ENCODE measurements at regions not wholly inside any gene's neighbourhood (a gene's known extent, or its start where the extent isn't known, plus 50 kb on each side); places are given as distances from the start of the nearest gene placed in this dataset.

DNA sequence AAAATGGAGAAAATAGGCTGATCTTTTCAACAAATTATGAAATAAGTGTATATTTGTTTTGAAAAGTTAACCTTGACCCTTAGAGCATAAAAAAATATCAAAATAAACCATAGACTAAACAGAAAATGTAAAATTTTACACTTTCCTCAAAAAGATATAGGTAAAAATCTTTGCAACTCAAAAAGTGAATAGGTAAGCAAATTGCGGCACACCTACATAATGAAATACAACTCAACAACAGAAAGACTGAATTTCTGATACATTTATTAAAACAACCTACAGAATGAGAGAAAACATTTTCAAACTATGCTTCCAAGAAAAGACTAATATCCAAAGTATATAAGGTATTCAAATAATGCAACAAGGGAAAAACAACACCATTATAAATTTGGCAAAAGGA, 425.7 kb upstream of the KHDRBS2 start:
- DNase-seq = no peak
- Histone ChIP-seq H3K36me3 (no peaks in the 10 kb centered on the region), H3K4me3 (no peak overlapping the region), H3K27ac (replicated peaks) (no peak overlapping the region), H3K4me1 (no peaks in the 10 kb centered on the region), H3K27me3 (ENCODE audit: low read depth) (no peaks in the 10 kb centered on the region), H3K9me3 (replicated peaks) (peaks cover 22% of the 10 kb centered on the region)
- intact Hi-C loops (cut with micrococcal nuclease) = no loop called here
- TF ChIP-seq, protein P1, sequence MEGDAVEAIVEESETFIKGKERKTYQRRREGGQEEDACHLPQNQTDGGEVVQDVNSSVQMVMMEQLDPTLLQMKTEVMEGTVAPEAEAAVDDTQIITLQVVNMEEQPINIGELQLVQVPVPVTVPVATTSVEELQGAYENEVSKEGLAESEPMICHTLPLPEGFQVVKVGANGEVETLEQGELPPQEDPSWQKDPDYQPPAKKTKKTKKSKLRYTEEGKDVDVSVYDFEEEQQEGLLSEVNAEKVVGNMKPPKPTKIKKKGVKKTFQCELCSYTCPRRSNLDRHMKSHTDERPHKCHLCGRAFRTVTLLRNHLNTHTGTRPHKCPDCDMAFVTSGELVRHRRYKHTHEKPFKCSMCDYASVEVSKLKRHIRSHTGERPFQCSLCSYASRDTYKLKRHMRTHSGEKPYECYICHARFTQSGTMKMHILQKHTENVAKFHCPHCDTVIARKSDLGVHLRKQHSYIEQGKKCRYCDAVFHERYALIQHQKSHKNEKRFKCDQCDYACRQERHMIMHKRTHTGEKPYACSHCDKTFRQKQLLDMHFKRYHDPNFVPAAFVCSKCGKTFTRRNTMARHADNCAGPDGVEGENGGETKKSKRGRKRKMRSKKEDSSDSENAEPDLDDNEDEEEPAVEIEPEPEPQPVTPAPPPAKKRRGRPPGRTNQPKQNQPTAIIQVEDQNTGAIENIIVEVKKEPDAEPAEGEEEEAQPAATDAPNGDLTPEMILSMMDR (IDR thresholded peaks at IDR 0.05; ENCODE audit: borderline replicate concordance) = no peak

DNA sequence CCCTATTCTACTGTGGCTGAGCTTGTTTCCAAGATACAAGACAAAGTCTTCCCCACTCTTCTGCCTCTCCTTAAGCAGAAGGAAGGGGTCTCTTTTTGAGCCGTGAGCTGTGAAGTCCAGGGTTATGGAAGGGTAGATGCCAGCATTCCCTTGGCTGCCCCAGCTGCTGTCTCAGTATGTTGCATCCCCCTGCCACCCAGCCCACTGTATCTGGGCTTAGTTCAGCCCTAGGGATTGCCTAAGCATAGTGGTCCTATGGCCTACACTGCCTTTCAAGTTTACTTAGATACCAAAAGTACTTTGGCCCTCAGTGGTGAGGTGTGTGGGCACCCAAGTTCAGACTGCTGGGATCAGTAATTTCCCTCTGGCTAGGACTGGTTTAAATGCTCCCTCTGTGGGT, 421.9 kb upstream of the KHDRBS2 start:
- Histone ChIP-seq H3K4me1 (no peaks in the 10 kb centered on the region), H3K4me3 (no peak overlapping the region), H3K27ac (replicated peaks) (no peak overlapping the region), H3K36me3 (no peaks in the 10 kb centered on the region), H3K9me3 (replicated peaks) (peaks cover 33% of the 10 kb centered on the region), H3K27me3 (ENCODE audit: low read depth) (no peaks in the 10 kb centered on the region)
- TF ChIP-seq, protein P1 (IDR thresholded peaks at IDR 0.05; ENCODE audit: borderline replicate concordance) = no peak
- DNase-seq = no peak
- intact Hi-C loops (cut with micrococcal nuclease) = no loop called here

DNA sequence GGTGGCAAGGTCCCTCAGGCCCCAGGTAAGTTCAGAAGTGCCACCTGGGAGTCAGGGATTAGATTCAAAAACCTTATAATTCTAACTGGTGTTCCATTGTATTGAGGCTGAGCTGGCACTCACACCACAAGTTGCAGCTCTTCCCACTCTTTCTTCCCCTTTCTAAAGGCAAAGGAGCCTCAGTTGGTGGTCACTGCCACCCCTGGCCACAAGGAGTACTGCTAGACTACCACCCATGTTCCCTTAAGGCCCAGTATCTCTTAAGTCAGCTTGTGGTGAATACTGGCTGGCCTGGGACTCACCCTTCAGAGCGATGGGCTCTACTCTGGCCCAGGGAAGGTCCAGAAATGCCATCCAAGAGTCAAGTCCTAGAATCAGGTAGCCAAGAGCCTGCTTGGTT, 421.1 kb upstream of the KHDRBS2 start:
- DNase-seq = no peak
- Histone ChIP-seq H3K9me3 (replicated peaks) (peaks cover 33% of the 10 kb centered on the region), H3K27me3 (ENCODE audit: low read depth) (no peaks in the 10 kb centered on the region)

DNA sequence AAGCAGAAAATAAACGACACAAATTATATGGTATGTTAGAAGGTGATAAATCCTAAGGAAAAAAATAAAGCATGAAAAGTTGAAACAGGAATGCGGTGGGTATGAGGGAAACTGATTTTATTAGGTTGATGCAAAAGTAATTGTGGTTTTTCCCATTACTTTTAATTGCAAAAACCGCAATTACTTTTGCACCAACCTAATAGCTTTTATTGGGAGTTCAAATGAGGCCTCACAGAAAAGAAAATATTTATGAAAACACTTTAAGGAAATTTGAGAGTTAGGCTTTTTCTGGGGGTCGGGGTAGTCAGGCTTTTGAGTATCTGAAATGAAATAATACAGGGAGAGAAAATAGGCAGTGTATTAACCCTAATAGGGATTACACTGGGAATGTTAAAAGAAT, 397.0 kb upstream of the KHDRBS2 start:
- Histone ChIP-seq H3K27ac (replicated peaks) (no peak overlapping the region), H3K4me1 (no peaks in the 10 kb centered on the region), H3K36me3 (no peaks in the 10 kb centered on the region), H3K4me3 (no peak overlapping the region), H3K27me3 (ENCODE audit: low read depth) (no peaks in the 10 kb centered on the region), H3K9me3 (replicated peaks) (peaks cover 39% of the 10 kb centered on the region)
- TF ChIP-seq, protein P1 (IDR thresholded peaks at IDR 0.05; ENCODE audit: borderline replicate concordance) = no peak
- intact Hi-C loops (cut with micrococcal nuclease) = no loop called here
- DNase-seq = no peak

More for the DNA sequence above, 421.1 kb upstream of the KHDRBS2 start:
- no peak overlapping the region for H3K4me3 ChIP-seq
- intact Hi-C loops (cut with micrococcal nuclease) = no loop called here
- H3K36me3 ChIP-seq = no peaks in the 10 kb centered on the region
- TF ChIP-seq, protein P1 (IDR thresholded peaks at IDR 0.05; ENCODE audit: borderline replicate concordance) = no peak
- no peaks in the 10 kb centered on the region for H3K4me1 ChIP-seq
- no peak overlapping the region for H3K27ac ChIP-seq (replicated peaks)

DNA sequence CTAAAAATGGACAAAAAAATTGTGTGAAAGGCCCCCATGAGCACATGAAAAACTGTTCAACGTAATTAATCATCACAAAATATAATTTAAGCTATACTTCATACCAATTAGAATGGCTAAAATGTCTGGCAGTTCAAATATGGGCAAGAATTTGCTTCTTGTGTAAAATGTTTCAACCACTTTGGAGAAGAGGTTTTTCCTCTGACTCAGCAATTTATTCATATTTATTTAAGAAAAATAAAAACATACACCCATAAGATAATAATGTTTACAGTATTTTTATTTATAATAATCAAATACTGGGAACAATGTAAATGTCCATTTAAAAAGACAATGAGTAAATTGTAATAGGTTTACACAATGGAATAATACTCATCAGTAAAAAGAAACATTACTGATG, 395.1 kb upstream of the KHDRBS2 start:
- Histone ChIP-seq H3K27ac (replicated peaks) (no peak overlapping the region), H3K9me3 (replicated peaks) (peaks cover 57% of the 10 kb centered on the region), H3K36me3 (no peaks in the 10 kb centered on the region), H3K4me1 (no peaks in the 10 kb centered on the region), H3K4me3 (no peak overlapping the region), H3K27me3 (ENCODE audit: low read depth) (no peaks in the 10 kb centered on the region)
- intact Hi-C loops (cut with micrococcal nuclease) = no loop called here
- TF ChIP-seq, protein P1 (IDR thresholded peaks at IDR 0.05; ENCODE audit: borderline replicate concordance) = no peak
- DNase-seq = no peak

DNA sequence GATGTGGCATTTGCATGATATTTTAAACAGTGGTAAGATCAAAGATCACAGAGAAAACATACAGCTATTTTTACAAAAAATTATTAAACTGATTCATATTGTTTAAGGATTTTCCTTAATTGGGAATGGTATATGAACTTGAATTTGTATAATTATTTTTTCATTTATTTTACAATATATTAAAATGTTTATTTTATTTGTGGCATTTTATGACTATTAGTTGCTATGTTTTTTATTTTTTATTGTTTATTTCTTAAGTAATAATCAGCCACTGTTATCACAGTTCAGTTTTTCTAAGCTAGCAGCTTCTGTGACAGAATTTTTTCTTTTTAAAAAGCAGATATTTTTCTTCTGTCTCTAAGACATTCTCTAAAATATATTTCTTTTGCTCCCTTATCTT, 387.0 kb upstream of the KHDRBS2 start:
- TF ChIP-seq, protein P1 (IDR thresholded peaks at IDR 0.05; ENCODE audit: borderline replicate concordance) = no peak
- no peaks in the 10 kb centered on the region for H3K36me3 ChIP-seq
- no peak overlapping the region for H3K4me3 ChIP-seq
- peaks cover 18% of the 10 kb centered on the region for H3K9me3 ChIP-seq (replicated peaks)
- intact Hi-C loops (cut with micrococcal nuclease) = no loop called here
- no peaks in the 10 kb centered on the region for H3K4me1 ChIP-seq
- no peak for DNase-seq
- H3K27ac ChIP-seq (replicated peaks) = no peak overlapping the region
- no peaks in the 10 kb centered on the region for H3K27me3 ChIP-seq (ENCODE audit: low read depth)

Measured in left ventricle myocardium inferior (tissue), 1 donor.